GM18520 (cell line): ENCODE measurements at regions not wholly inside any gene's neighbourhood (a gene's known extent, or its start where the extent isn't known, plus 50 kb on each side); places are given as distances from the start of the nearest gene placed in this dataset.
"Not testable (repeated sequence)": the region's sequence is repeated elsewhere in the genome, so short reads cannot be mapped to it uniquely, and the experiment has no call there.

Experiments used
- ATAC-seq: cut with Tn5 transposase; IDR thresholded peaks from one replicate; pipeline ENCODE4 v1.9.1; 2021; ENCODE audit not compliant: unreplicated experiment

DNA sequence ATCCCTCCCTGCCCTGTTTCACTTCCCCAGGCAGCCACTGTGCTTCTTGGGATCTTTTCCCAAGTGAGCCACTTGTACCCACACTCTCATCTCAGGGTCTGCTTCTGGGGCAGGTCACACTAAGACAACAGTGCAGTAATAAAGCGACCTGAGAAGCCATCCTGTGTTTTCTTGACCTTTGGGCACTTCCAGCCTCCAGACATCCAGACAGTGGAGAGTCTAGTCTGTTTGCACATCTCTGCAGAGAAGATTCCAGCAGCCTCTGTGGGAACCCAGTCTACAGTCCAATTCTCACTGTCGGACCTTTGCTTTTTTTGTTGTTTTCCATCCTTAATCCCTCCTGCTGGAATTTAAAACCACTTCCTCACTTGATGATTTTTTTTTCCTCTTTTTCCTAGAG is 50.3 kb upstream of the ATP6AP2 start:
- no peak for ATAC-seq

DNA sequence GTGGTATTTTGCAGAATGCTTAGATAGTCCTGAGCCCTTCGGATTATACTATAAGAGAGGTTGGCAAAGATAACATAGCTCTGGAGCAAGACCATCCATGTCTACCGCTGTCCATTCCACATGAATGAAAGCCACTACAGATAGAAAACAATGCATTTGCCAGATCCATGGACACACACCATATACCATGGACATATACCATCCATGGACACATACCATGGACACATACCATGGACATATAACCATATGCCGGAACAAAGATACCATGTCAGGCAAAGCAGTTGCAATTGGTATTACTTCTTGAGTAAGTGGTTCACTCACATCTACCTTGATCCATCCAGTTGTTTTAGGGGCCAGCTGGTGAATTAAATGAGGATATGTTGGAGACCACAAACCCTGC is 53.2 kb upstream of the ATP6AP2 start:
- ATAC-seq, result no peak

DNA sequence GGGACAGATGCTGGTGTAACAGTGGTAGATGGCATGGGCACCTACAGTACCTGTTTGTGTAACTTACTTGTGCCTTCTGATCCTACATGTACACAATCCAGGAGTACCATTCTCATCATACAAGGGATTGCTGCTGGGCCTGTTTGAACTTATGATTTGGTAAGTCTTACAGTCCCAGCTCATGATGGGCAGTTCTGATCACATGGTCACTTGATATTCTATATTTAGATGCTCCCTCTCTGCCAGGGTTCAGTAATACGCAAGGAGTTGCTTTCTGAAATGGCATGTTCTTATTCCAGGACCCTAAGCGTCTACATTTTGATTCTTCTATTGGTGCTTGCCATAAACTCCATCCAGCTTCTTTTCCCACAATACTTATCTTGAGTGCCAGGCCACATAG is 54.4 kb upstream of the ATP6AP2 start:
- no peak for ATAC-seq

GRCh38 chrX:40525901-40526300 is 54.9 kb upstream of the ATP6AP2 start:
- not testable (repeated sequence) for ATAC-seq

GRCh38 chrX:40524423-40524822 is 56.3 kb upstream of the ATP6AP2 start:
- ATAC-seq, result no peak

GRCh38 chrX:40523852-40524251 is 56.9 kb upstream of the ATP6AP2 start:
- no peak for ATAC-seq

- no peak for ATAC-seq
Measured at GRCh38 chrX:40521868-40522450, 58.8 kb upstream of the ATP6AP2 start.

GRCh38 chrX:40514376-40514775 is 66.4 kb upstream of the ATP6AP2 start:
- ATAC-seq, result no peak

DNA sequence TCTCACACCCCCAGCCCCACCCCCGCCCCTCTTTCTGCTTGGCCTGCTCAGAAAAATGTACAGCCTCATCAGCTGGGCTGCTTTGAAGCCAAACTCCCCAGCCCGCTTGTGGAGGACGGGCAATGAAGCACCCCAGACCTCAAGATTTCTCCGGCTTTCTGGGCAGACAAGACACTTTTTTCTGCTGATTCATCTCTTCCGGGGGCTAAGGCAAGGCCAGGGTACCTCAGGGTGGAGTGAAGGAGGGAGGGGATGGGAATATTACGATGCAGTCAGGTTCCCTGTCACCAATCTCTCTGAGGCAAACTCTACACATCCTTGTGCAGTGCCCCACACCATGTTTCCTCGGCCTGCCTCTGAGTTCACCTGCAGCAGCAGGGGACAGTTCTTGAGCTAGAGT is 66.9 kb upstream of the ATP6AP2 start:
- no peak for ATAC-seq

DNA sequence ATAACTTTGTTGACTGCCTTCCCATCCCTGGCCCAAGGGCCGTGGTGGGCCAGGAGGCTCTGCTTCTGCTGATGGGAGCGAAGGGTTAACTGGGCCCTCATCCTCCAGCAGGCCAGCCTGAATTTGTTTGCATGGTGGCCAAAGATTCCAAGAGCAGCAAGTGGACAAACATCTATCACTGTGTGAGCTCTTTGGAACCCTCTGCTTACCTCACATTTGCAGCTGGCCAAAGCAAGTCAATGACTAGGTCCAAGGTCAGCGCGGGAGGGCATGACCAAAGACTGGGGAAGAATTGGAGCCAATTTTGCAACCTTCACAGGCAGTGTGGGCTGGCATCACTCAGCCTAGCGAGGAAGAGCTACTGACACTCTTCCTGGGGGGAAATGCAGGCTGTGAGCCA is 67.8 kb upstream of the ATP6AP2 start:
- ATAC-seq, result no peak

- no peak for ATAC-seq
Measured at GRCh38 chrX:40511258-40511657, 69.5 kb upstream of the ATP6AP2 start.

GRCh38 chrX:40508560-40508959 is 72.2 kb upstream of the ATP6AP2 start:
- no peak for ATAC-seq

DNA sequence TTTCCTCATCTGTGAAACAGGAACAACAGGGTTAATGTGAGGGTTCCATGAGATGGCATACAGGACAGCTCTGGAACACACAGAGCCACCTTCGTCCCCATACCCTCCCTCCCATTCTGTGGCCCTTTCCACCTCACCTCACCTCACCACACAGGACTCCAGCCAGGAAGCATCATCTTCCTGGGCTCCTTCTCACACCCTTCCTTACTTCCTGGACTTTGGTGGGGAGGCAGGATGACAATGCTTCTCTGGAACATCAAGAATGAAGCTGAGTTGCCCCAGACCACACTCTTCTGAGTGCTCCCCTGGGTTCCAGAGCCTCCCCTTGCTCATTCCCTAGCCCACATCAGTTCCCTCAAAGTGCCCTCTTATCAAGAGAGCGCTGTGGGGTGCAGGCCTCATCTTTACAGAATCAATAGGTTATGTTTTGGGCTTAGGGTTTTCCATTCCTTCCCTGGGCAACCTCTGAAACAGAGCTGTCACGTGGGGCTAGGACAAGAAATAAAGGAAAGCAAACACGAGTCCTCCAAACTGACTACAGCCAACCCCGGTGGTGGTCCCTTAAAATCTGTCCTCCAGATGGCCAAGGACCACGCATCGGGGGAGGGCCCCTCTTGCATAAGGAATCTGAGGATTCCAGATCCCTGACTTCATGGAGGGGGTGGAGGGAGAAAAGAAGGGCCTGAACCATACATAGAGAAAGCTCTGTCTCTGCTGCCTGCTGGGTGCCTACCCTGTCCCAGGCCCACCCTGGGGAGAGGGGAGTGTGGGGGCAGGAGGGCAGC is 74.4 kb upstream of the ATP6AP2 start:
- ATAC-seq, result no peak

DNA sequence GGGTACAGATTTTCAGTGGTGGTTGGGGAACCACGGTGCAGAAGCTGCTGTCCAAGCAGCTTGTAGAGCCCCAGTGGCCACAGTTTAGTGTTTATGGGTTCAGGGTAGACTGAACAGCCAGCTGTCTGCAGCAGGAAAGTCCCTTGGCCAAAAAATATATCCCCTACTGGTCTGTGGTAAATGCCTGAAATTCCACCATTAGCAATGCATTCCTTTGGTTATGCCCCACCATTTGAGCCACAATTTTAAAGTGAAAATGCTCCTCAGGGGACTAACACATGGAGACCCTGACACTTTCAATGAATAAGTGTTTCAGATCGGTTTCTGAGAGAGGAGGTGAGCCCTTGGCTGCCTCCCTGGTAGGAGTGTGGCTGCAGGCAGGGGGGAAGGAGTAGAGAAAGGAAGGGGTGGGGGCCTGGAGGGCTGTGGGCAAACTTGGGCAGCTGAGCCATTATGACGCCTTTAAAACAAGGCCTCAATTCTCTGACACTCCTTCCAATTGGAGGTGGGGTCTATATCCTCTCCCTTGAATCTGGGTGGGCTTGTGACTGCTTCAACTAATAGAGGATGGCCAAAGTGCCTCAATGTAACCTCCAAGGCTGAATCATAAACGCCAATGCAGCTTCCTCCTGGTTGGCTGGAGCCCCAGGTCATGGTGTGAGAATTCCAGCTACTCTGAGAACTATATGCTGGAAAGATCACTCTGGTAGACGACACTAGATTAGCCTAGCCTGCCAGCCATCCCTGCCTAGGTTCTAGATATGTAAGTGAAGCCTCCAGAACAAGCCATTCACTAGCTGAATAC is 75.8 kb upstream of the ATP6AP2 start:
- no peak for ATAC-seq

GRCh38 chrX:40503094-40503493 is 77.7 kb upstream of the ATP6AP2 start:
- no peak for ATAC-seq

- no peak for ATAC-seq
Measured at GRCh38 chrX:40502688-40503087, 78.1 kb upstream of the ATP6AP2 start.

- no peak for ATAC-seq
Measured at GRCh38 chrX:40501164-40501855, 79.5 kb upstream of the ATP6AP2 start.

- no peak for ATAC-seq
Measured at GRCh38 chrX:40496728-40497127, 84.0 kb upstream of the ATP6AP2 start.

DNA sequence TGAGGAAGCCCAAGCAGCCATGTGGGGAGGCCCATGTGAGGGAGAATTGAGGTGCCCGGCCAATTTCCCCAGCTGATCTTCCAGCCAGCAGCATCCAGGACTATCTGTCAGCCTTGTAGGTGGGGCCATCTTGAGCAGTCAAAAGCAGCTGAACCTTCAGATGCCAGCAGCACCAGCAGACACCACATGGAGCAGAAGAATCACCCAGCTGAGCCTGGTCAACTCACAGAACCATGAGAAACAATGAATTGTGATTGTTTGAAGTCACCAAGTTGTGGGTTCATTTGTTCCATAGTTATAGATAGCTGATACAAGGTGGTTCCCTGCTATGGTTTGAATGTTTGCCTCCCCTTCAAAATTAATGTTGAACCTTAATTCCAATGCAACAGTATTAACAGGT is 85.1 kb upstream of the ATP6AP2 start:
- ATAC-seq, result no peak

- no peak for ATAC-seq
Measured at GRCh38 chrX:40494005-40494404, 86.8 kb upstream of the ATP6AP2 start.

DNA sequence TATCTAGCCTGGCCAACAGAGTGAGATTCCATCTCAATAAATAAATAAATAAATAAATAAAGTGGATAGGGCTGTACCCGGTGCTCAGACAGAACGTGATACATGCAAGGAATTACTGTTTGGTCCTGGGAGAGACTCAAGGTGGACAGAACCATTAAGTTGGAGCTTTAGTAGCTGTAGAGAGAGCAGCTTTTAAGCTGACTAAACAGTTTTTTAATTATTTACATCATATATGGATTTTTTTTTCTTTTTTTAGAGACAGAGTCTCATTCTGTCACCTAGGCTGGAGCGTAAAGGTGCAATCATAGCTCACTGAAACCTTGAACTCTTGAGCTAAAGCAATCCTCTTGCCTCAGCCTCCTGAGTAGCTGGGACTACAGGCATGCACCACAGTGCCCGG is 92.5 kb upstream of the ATP6AP2 start:
- ATAC-seq, result no peak
